ENCODE measurements at regions not wholly inside any gene's neighbourhood (a gene's known extent, or its start where the extent isn't known, plus 50 kb on each side); places are given as distances from the start of the nearest gene placed in this dataset.

GRCh38 chr5:41670854-41671479, 160.6 kb upstream of the PLCXD3 start:
- FAIRE-seq: no peak

GRCh38 chr5:41670216-41670615, 159.8 kb upstream of the PLCXD3 start:
- no peak for DNase-seq (ENCODE audit: insufficient read length, low spot score)
- FAIRE-seq: no peak

More at GRCh38 chr5:41670854-41671479, 160.6 kb upstream of the PLCXD3 start:
- DNase-seq (ENCODE audit: insufficient read length, low spot score): no peak

- FAIRE-seq (no peak), DNase-seq (ENCODE audit: insufficient read length, low spot score) (no peak)
Observed at GRCh38 chr5:41661254-41661653, 150.9 kb upstream of the PLCXD3 start.

- FAIRE-seq (peak; percentile 9), DNase-seq (ENCODE audit: insufficient read length, low spot score) (no peak)
Observed at GRCh38 chr5:41656597-41656996, 146.2 kb upstream of the PLCXD3 start.

- DNase-seq (ENCODE audit: insufficient read length, low spot score): no peak
- no peak for FAIRE-seq
Observed at GRCh38 chr5:41650131-41650530, 139.7 kb upstream of the PLCXD3 start.

GRCh38 chr5:41649659-41650058, 139.3 kb upstream of the PLCXD3 start:
- FAIRE-seq (no peak), DNase-seq (ENCODE audit: insufficient read length, low spot score) (no peak)

- FAIRE-seq (no peak), DNase-seq (ENCODE audit: insufficient read length, low spot score) (no peak)
Observed at GRCh38 chr5:41648996-41649395, 138.6 kb upstream of the PLCXD3 start.

- DNase-seq (ENCODE audit: insufficient read length, low spot score) (no peak), FAIRE-seq (no peak)
Observed at GRCh38 chr5:41641621-41642020, 131.2 kb upstream of the PLCXD3 start.

GRCh38 chr5:41638685-41639084, 128.3 kb upstream of the PLCXD3 start:
- no peak for FAIRE-seq
- no peak for DNase-seq (ENCODE audit: insufficient read length, low spot score)

- DNase-seq (ENCODE audit: insufficient read length, low spot score) (no peak), FAIRE-seq (peak; percentile 36)
Observed at GRCh38 chr5:41637869-41638268, 127.5 kb upstream of the PLCXD3 start.

GRCh38 chr5:41637424-41637823, 127.0 kb upstream of the PLCXD3 start:
- no peak for FAIRE-seq
- DNase-seq (ENCODE audit: insufficient read length, low spot score): no peak

- DNase-seq (ENCODE audit: insufficient read length, low spot score) (peak; percentile 11), FAIRE-seq (peak; percentile 73)
Observed at GRCh38 chr5:41636605-41637004, 126.2 kb upstream of the PLCXD3 start.

- DNase-seq (ENCODE audit: insufficient read length, low spot score): no peak
- no peak for FAIRE-seq
Observed at GRCh38 chr5:41629897-41630296, 119.5 kb upstream of the PLCXD3 start.

- no peak for DNase-seq (ENCODE audit: insufficient read length, low spot score)
- FAIRE-seq: no peak
Observed at GRCh38 chr5:41625571-41625970, 115.2 kb upstream of the PLCXD3 start.

- FAIRE-seq (no peak), DNase-seq (ENCODE audit: insufficient read length, low spot score) (no peak)
Observed at GRCh38 chr5:41621420-41621819, 111.0 kb upstream of the PLCXD3 start.

GRCh38 chr5:41617843-41618515, 107.6 kb upstream of the PLCXD3 start:
- DNase-seq (ENCODE audit: insufficient read length, low spot score) (no peak), FAIRE-seq (no peak)

GRCh38 chr5:41610386-41610785, 100.0 kb upstream of the PLCXD3 start:
- no peak for DNase-seq (ENCODE audit: insufficient read length, low spot score)
- FAIRE-seq: no peak

GRCh38 chr5:41600731-41601130, 90.3 kb upstream of the PLCXD3 start:
- DNase-seq (ENCODE audit: insufficient read length, low spot score) (no peak), FAIRE-seq (no peak)

GRCh38 chr5:41598011-41598410, 87.6 kb upstream of the PLCXD3 start:
- DNase-seq (ENCODE audit: insufficient read length, low spot score): no peak
- no peak for FAIRE-seq

GRCh38 chr5:41587668-41588067, 77.3 kb upstream of the PLCXD3 start:
- DNase-seq (ENCODE audit: insufficient read length, low spot score) (no peak), FAIRE-seq (no peak)

- FAIRE-seq (peak; percentile 16), DNase-seq (ENCODE audit: insufficient read length, low spot score) (no peak)
Observed at GRCh38 chr5:41575110-41575779, 64.8 kb upstream of the PLCXD3 start.

- no peak for DNase-seq (ENCODE audit: insufficient read length, low spot score)
- no peak for FAIRE-seq
Observed at GRCh38 chr5:41574391-41574790, 64.0 kb upstream of the PLCXD3 start.
